Glomerular visceral epithelial cell (primary cell): ENCODE measurements at regions not wholly inside any gene's neighbourhood (a gene's known extent, or its start where the extent isn't known, plus 50 kb on each side); places are given as distances from the start of the nearest gene placed in this dataset.

Experiments used
- DNase-seq: peaks from one replicate; pipeline ENCODE4 v3.0.0-alpha.2; 2016; ENCODE audit errors: extremely low spot score

DNA sequence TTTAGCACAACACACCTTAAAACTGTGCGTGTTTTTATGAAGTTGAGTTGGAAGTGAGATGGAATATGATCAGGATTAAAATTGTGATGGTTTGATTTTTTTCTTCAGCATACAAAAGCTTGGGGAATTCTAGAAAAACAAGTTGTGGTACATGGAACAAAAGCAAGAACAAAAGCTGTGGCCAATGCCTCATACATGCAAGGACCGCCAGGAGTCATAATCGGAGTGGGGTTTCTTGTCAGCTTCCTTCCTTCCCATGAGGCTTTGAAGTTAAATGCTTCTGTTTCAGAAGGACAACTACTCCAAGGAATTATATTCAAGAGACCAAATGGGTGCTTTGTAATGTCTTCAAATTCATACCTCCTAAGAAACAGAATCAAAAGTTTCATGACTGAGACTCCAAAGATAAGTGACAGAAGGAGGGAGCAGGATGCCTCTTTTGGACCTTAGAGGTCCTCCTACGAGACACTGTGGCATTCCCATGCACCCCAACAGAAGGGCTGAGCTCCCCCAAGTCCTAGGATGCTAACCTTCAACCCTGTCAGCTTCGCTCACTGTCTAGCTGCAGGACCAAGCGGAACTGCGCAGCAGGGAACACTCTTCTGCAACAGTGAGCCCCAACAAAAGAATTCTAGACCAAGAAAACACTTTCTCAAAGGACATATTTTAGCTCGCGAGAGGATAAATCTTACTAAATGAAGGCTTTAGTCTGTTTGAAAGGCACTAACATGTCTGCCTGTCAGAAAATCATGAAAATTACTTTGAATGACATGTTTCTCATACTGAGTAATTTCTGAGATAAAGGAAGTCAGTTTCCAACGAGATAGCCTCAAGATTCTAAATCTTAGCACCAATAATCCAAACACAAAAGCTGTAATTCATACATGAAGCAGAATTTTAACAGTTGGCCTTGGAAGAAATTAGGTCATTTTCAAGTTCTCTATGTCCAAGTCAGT lies 108.5 kb upstream of the NHSL1 start:
- no peak for DNase-seq

DNA sequence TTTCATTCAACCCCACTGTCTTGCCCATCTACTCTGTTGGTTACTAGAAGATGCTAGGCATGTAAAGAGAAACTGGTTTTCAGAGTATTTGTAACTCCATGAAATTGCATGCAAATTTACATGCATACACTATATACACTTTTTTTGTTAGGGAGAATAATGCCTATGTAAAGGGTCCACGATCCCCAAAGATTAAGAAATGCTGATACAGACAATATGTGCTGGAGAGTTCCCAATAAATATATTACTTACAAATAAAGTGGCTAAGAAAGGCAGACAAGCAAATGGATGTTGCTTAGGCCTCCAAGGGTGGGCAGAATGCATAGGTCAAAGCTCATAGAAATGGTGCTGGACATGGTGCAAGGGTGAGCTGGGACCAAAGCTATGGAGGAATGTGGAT lies 109.6 kb upstream of the NHSL1 start:
- DNase-seq, result no peak

DNA sequence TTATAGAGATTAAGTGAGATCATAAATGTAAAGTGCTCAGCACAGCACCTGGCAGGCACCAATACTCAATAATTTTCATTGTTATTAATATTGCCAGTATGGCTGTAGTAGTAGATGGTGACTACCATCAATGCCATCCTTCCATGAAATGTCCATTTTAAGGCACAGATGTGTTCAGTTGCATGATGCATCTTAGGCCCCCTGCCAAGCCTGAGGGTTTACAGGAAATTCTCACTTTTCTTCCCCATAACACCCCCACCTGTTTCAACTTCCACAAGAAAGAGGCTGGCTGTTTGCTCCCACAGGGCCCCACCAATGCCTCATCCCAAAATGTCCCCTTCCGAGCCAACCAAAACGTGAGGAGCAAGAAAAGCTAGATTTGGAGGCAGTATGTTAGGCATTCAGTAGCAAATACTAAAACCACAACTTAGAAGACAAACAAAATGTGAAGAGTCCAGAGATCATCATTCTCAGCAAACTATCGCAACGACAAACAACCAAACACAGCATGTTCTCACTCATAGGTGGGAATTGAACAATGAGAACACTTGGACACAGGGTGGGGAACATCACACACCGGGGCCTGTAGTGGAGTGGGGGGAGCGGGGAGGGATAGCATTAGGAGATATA lies 110.6 kb upstream of the NHSL1 start:
- no peak for DNase-seq

DNA sequence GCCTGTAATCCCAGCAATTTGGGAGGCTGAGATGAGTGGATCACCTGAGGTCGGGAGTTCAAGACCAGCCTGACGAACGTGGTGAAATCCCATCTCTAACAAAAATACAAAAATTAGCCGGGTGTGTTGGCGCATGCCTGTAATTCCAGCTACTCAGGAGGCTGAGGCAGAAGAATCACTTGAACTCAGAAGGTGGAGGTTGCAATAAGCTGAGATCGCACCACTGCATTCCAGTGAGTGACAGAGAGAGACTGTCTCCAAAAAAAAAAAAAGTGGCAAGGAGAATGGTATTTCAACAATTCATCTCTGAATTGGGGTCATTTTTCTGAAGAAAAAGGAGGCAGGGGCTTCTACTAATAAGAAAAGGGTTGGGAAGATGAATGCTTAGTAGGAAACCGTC lies 111.5 kb upstream of the NHSL1 start:
- no peak for DNase-seq

DNA sequence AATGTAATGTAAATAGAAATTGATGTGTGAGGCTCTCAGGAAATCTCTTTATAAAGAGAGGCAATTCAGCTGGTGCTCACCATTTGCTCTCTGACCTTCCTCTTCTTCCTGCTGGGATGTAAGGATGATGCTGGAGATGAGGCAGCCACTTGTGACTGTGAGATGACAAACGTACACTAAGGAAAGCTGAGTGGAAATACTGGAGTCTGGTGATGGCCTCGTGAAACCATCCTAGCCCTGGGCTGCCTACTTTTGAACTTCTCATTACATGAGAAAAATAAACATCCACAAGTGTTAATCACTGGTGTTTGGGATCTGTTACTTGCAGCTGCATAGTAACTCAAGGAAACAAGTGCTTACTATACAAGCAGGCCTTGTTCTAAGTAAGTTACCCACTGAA lies 114.9 kb upstream of the NHSL1 start:
- no peak for DNase-seq

DNA sequence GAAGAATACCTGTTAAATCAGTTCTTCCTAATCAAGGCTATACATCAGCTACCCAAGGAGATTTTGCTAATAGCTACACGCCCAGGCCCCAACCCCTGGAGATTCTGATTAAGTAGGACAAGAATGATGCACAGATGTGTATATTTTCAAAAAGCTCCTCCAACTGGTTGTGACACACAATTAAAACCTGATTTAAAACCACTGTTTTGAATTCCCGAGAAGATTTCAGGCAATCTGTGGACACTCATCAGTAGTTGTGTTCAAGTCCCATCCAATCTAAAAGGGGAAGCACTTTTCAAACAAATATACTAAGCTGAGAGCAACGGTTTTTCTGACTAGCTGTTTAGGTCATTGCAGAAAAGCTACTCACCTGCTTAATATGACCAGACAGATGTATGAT lies 118.9 kb upstream of the NHSL1 start:
- no peak for DNase-seq

DNA sequence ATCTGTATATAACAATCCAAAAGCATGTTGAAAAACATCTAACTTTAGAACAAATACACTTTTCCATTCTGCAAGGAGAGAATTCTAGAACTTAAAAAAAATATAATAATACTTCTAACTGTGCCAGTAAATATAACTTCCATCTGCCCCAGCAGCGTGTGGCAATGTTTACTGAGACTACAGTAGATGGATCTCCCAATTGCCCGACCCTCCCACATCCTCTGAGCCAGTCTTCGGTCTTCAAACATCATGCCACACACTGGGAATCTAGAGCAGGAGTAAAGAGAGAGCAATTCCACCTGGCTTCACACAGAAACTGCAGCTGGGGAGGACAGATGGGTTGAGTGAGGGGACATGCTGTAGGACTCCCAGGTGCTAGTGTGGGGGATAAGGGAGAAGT lies 121.3 kb upstream of the NHSL1 start:
- no peak for DNase-seq

DNA sequence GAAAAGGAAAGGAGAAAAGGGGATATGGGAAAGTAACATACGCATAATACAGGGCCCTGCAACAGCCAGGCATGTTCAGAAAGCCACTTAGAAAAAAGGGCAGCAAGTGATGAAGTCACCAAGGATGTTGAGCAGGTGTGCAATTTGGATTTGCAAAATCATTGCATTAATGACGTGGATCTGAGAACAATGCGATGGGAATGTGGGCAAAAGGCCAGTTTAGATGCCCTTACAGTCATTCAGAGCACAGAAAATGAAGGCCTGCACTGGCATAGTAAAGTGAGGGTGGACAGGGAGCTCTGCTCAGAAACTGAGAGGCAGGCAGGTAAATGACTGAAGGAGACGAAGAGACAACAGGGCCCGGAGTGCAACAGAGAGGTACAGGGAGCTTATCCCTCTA lies 123.7 kb upstream of the NHSL1 start:
- no peak for DNase-seq

DNA sequence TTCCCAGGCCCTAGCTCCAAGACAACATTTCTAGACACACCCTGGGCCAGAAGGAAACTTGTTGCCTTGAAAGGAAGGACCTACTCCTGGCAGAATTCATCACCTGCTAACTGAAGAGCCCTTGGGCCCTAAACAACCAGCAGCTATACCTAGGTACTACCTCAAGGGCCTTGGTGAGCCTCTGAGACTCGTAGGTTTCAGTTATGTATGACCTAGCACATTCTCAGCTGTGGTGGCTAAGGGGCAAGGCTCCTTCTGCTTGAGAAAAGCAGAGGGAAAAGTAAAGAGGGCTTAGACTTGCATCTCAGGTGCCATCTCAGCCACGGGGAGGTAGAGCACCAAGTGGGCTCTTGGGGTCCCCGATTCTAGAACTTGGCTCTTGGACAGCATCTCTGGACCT lies 132.3 kb upstream of the NHSL1 start:
- DNase-seq, result no peak

DNA sequence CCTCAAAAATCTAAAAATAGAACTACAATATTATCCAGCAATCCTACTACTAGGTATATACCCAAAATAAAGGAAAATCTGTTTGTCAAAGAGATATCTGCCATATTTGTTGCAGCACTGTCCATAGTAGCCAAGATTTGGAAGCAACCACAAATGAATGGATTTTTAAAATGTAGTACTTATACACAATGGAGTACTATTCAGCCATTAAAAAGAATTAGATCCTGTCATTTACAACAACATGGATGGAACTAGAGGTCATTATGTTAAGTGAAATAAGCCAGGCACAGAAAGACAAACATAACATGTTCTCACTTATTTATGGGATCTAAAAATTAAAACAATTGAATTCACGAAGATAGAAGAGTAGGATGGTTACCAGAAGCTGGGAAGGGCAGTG lies 135.7 kb upstream of the CCDC28A start:
- DNase-seq, result no peak

DNA sequence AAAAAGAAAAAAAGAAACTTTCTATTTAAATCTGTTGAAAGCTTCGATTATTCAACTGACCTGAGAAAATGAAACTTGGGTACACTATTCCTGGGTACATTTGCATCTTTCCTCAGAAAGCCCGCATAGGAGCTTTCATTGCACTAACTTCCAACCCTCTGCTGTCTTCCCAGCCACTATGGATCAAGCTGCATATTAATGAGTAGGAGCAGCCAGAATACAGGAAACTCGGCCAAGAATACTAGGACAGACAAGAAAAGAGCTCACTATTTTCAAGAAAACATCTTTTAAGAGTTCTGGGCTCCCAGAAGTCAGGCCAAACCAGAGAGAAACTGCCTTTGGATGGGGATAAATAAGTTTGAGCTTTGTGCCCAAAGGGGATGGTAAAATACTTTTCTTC lies 135.0 kb upstream of the CCDC28A start:
- DNase-seq, result no peak

DNA sequence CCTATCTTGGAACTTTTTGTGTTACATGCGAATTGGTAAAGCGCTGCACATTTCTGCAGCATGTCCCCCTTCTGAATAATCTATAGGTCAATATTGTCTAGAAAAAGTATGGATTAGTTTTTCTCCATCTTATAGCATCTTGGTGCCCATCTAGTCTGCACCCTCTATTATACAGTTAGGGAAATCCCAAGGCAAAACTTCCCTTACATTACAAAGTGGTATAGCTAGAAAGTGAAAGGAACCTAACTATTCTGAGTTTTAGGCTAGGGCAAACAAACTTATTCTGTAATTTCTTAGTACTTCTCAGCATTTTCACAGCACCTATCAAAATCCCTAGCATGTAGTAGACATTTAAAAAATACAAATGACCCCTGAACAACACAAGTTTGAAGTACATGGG lies 133.5 kb upstream of the CCDC28A start:
- no peak for DNase-seq

DNA sequence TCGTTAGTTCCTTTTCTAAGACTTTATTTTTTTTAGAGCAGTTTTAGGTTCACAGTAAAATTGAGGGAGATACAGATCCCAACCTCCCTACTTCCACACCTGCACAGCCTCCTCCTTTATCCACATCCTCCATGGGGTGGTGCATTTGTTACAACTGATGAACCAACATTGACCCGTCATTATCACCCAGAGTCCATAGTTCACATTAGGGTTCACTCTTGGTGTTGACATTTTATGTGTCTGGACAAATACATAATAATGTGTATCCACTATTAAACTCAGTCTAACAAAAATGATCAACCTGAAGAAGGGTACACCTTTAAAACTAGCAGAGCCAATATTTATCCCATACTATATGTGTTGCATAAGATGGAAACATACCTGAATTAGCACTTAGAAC lies 130.4 kb upstream of the CCDC28A start:
- DNase-seq, result no peak

DNA sequence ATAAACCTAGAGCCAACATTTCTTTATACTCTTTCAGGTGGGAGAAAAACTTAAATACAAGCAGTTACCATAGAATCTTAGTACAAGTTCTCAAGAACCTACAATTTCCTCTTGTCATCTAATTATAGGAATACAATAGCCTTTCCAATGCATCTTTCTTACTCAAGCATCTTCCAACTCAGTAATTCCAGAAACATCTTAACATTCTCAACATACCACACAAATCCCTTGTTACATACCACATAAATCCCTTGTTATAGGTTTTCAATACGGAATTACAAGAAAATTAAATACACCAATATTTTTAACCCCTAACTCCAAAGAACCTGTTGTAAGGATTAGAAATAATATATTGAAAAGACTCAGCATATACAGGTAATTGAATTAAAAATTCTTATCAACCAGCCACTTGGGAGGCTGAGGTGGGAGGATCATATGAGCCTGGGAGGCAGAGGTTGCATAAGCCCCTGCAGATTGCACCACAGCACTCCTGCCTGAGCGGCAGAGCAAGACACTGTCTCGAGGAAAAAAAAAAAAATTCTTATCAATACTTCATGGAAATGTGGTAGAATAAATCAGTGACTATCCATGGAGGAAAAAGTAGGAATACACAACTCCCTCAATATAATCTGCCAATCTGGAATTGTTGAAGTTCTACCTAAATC lies 127.5 kb upstream of the CCDC28A start:
- no peak for DNase-seq

DNA sequence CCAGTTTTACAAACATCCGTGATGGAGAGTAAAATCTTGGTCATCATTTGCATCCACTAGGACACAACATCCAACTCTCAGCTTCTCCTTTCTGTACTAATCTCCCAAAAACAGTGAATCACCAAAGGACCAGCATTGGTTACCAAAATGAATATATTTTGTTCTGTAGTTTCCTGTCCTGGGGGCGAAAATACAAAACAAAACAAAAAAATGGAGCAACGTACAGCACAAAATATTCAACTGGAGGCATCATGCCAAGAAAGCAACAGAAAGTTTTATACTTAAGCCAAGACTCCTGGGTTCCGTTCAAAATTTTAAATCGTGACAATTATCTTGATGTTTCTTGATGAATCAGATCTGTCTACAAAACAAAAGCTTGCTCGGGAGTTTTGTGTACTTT lies 126.6 kb upstream of the CCDC28A start:
- no peak for DNase-seq

DNA sequence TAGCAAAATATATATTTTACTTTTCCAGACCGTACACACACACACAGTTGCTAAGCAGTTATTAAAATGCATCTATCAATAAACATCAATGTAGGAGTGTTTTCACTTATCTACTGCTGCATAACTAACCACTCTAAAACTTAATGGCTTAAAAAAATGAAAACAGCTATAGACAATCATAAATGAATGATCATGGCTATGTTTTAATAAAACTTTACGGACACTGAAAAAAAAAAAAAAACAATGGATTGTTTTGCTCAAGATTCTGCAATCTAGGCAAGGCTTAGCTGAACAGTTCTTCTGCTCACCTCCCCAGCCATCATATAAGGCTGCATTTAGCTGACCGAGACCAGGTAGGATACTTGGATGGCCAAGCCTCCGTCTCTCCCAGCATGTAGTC lies 125.4 kb upstream of the CCDC28A start:
- DNase-seq, result no peak

DNA sequence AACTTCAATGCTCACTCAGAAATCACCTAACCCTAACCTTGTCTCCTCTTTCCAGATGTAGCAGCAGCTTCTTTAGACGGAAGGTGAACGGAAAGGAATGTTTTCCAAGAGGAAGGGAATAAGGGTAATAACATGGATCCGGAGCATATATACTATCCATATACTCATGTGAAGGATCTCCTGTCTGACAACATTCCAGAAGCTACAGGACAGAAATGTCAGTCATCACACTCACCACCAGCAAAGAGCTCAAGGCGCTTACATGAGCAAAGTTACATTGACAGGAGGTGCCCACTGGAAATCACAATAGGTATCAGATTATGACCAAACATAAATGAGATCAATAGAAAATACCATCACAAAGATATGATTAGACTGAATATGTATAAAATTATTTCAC lies 122.1 kb upstream of the CCDC28A start:
- no peak for DNase-seq

DNA sequence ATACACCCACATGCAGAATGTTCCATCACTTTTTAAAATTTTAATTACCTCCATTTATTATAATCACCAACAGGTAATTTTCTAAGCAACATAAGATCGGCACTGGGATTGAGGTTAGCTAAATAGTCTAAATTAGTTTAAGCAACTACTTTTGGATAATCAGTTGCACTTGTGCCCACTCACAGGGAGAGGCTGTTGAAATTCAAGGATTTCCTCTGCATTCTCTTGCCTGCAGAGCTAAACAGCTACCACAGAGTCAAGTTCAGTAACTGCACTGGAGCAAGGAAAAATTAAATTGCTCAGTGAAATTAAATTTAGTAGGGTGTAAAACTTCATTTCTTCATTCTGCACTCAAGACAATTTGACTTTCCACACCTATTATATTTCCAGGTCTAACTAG lies 120.7 kb upstream of the CCDC28A start:
- DNase-seq, result no peak

DNA sequence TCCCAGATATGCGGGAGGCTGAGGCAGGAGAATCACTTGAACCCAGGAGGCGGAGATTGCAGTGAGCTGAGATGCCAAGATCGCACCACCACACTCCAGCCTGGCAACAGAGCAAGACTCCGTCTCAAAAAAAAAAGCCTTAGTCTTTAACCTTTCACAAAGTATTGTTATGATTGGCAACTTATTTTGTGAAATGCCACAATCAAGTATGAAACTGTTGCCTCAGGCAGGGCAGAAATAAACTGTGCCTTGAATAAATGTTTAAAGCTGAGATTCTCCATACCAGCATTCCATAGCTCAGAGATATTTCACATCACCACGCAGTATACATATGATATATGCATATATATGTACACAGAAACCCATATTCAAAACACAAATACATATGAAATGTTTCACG lies 120.1 kb upstream of the CCDC28A start:
- DNase-seq, result no peak

DNA sequence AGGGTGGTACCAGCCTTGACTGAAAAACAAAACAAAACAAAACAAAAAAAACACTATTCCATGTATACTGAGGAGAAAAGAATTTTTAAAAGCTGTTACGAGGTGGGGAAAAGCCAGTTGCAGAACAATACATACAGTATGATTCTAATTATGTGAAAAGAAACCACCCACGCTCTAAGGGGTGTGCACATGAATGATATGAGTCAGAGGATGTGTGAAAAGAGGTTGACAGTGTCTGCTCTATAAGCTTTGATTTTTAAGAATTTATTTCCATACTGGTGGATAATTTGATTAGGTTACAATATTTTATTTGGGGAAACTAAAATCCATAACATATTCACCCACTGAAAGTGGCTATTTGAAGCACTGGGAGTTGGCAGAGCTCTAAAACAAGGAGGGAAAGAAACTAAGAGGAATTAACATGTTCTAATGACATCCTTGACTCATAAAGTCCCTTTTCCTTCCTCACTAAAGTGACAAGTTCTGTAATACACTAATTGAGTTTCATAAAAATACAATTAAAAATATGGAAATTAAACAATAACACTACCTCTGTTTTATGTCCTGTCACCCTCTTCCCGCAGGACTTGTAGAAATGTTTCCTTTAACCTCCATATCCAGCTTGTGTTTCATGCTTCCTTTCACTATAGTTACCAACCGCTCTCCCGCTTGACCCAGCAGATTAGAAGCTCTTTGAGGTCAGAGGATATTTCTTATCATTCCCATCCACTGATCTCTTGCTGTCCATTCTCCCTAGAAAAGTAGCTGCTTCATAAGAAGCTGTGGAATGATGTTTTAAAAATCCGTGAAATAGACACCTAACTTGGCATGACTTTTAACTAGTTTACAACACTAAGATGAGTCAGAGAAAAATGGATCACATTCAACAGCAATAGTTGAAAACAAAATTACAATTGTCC lies 118.6 kb upstream of the CCDC28A start:
- DNase-seq, result peak; percentile 29

DNA sequence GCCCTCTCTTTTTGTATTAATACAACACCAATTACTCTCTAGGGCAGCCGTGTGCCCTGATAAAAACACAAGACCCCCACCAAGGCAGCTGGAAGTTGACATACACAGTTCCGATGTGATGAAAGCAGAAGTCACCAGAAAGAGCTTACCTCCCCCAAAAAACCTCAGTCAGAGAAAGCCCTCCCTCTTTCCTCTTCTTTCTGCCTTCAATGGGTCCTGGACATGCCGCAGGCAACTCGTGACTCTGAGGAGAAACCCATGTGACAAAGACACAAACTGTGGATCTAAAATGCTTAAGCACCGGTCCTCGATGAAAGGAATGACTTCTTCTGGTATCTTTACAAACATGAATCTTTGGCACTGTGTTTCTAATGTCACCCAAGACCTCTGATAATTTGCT lies 117.7 kb upstream of the CCDC28A start:
- DNase-seq, result no peak
